HEK293 (cell line): ENCODE measurements at regions not wholly inside any gene's neighbourhood (a gene's known extent, or its start where the extent isn't known, plus 50 kb on each side); places are given as distances from the start of the nearest gene placed in this dataset.

Experiments used
- CTCF ChIA-PET: fragments of 350-600 bp; formaldehyde crosslinking; extraction: SDS; loops from one replicate; lab custom pipeline; 2021; ENCODE audit warnings: antibody characterized with exemption; lab: Yijun Ruan, JAX
- POLR2A ChIA-PET: fragments of 300-600 bp; formaldehyde crosslinking; extraction: SDS; loops from one replicate; lab custom pipeline; 2020; ENCODE audit warnings: antibody characterized with exemption, inconsistent platforms; lab: Yijun Ruan, JAX
- H3K27ac ChIP-seq: fragments of 200-500 bp; sonication (Bioruptor generic); 2 replicates; pipeline ENCODE4 v1.5.1; 2014; ENCODE audit warnings: low read depth, low read length, control low read depth, inconsistent platforms; ENCODE audit errors: extremely low read depth
- H3K36me3 ChIP-seq, 2 experiments: fragments of 200-500 bp in 1 of 2; sonication (Bioruptor generic) in 1 of 2; 1 replicate in 1 of 2; 2 replicates in 1 of 2; pipeline ENCODE4 v1.5.1; 2014 to 2017; ENCODE audit warnings: inconsistent platforms in 2 of 2, low read length in 2 of 2; ENCODE audit not compliant: control insufficient read depth in 2 of 2, insufficient read depth in 1 of 2
- H3K4me1 ChIP-seq: fragments of 200-500 bp; sonication (Bioruptor generic); 2 replicates; pipeline ENCODE4 v1.5.1; 2014; ENCODE audit warnings: mild to moderate bottlenecking, low read length, inconsistent platforms; ENCODE audit not compliant: control insufficient read depth, insufficient read depth
- H3K4me3 ChIP-seq: 2 replicates; pipeline ENCODE4 v1.5.1; 2011; ENCODE audit warnings: low read depth, mild to moderate bottlenecking, control low read depth, low read length, moderate library complexity
- H3K9me3 ChIP-seq: fragments of 200-500 bp; sonication (Bioruptor generic); 2 replicates; pipeline ENCODE4 v1.5.1; 2014; ENCODE audit warnings: low read depth, low read length, inconsistent platforms; ENCODE audit not compliant: control insufficient read depth, insufficient read depth
- GFI1B ChIP-seq: fragments of 450-650 bp; formaldehyde crosslinking; IDR thresholded peaks from 2 replicates; pipeline ENCODE4 v1.5.1; 2016; ENCODE audit warnings: missing biosample characterization, missing genetic modification characterization
- KLF16 ChIP-seq: fragments of 450-650 bp; formaldehyde crosslinking; IDR thresholded peaks from 2 replicates; pipeline ENCODE4 v1.5.1; 2017; ENCODE audit warnings: missing biosample characterization, missing genetic modification characterization
- SETDB1 ChIP-seq: IDR thresholded peaks from one replicate; pipeline ENCODE4 v1.6.1; 2017; ENCODE audit warnings: mild to moderate bottlenecking, low read length, moderate library complexity, mixed read lengths; ENCODE audit not compliant: insufficient read length
- ZNF140 ChIP-seq: fragments of 450-650 bp; formaldehyde crosslinking; IDR thresholded peaks from 2 replicates; pipeline ENCODE4 v1.5.1; 2016; ENCODE audit warnings: missing biosample characterization, missing genetic modification characterization
- ZNF175 ChIP-seq: fragments of 450-650 bp; formaldehyde crosslinking; IDR thresholded peaks from 2 replicates; pipeline ENCODE4 v1.5.1; 2016; ENCODE audit warnings: missing biosample characterization, missing genetic modification characterization
- ZNF184 ChIP-seq: fragments of 450-650 bp; IDR thresholded peaks from 2 replicates; pipeline ENCODE4 v1.5.1; 2018; ENCODE audit warnings: missing biosample characterization, mild to moderate bottlenecking, missing genetic modification characterization
- ZNF214 ChIP-seq: fragments of 450-650 bp; formaldehyde crosslinking; IDR thresholded peaks from 2 replicates; pipeline ENCODE4 v1.5.1; 2017; ENCODE audit warnings: missing biosample characterization, mild to moderate bottlenecking, missing genetic modification characterization, borderline replicate concordance
- ZNF404 ChIP-seq: fragments of 450-650 bp; formaldehyde crosslinking; IDR thresholded peaks from 2 replicates; pipeline ENCODE4 v1.5.1; 2017; ENCODE audit warnings: missing biosample characterization, missing genetic modification characterization
- ZNF514 ChIP-seq: fragments of 450-650 bp; formaldehyde crosslinking; IDR thresholded peaks from 2 replicates; pipeline ENCODE4 v1.5.1; 2016; ENCODE audit warnings: missing biosample characterization, missing genetic modification characterization
- ZNF626 ChIP-seq: fragments of 450-650 bp; sonication (Bioruptor Pico); formaldehyde crosslinking; IDR thresholded peaks from 2 replicates; pipeline ENCODE4 v1.5.1; 2018; ENCODE audit warnings: missing biosample characterization, missing genetic modification characterization, inconsistent platforms
- ZSCAN16 ChIP-seq: fragments of 450-650 bp; formaldehyde crosslinking; IDR thresholded peaks from 2 replicates; pipeline ENCODE4 v1.5.1; 2016; ENCODE audit warnings: missing biosample characterization, missing genetic modification characterization
- TF ChIP-seq, protein P1 (sequence below): fragments of 450-650 bp; formaldehyde crosslinking; IDR thresholded peaks from 2 replicates; pipeline ENCODE4 v1.5.1; 2016; ENCODE audit warnings: missing biosample characterization, missing genetic modification characterization
- TF ChIP-seq, protein P2 (sequence below): fragments of 450-650 bp; formaldehyde crosslinking; IDR thresholded peaks from 2 replicates; pipeline ENCODE4 v1.5.1; 2016; ENCODE audit warnings: missing biosample characterization, missing genetic modification characterization, low read depth
- TF ChIP-seq, protein P3 (sequence below): fragments of 450-650 bp; formaldehyde crosslinking; IDR thresholded peaks from 2 replicates; pipeline ENCODE4 v1.5.1; 2016; ENCODE audit warnings: missing biosample characterization, missing genetic modification characterization
- TF ChIP-seq, protein P4 (sequence below): fragments of 450-650 bp; formaldehyde crosslinking; IDR thresholded peaks from 2 replicates; pipeline ENCODE4 v1.5.1; 2016; ENCODE audit warnings: missing biosample characterization, missing genetic modification characterization
- TF ChIP-seq, protein P5 (sequence below): fragments of 450-650 bp; formaldehyde crosslinking; IDR thresholded peaks from 2 replicates; pipeline ENCODE4 v1.5.1; 2016; ENCODE audit warnings: missing biosample characterization, missing genetic modification characterization, low read depth
- TF ChIP-seq, protein P6 (sequence below): fragments of 450-650 bp; formaldehyde crosslinking; IDR thresholded peaks from 2 replicates; pipeline ENCODE4 v1.5.1; 2016; ENCODE audit warnings: missing biosample characterization, missing genetic modification characterization

DNA sequence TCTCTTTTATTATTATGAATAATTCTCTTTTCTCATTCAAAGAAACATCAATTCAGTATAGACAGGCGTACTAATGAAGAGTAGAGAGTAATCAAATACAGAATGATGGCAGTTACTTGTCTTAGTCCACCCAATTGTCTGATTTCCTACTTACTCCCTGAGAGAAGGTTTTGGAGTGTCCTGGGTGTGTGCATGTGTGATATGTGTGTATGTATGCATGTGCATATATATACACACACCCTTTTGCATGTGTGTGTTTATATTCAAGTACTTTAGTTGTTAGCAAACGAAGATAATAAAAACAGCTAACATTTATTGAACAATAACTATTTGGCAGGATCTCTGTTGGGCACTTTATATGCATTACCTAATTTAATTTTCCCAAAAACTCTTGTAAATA lies 63.2 kb upstream of the CCDC190 start:
- ChIA-PET POLR2A (no interaction called here), CTCF (interaction anchor here (0.9 kb wide), 1 partner anchor 9 kb away, joined by 3 read pairs; no protein-coding TSS in a partner anchor)
- TF ChIP-seq ZNF175 (tag by site-specific recombination): no peak
- TF ChIP-seq ZSCAN16 (tag by site-specific recombination): no peak
- TF ChIP-seq SETDB1: no peak
- no peak for TF ChIP-seq ZNF514
- no peak for TF ChIP-seq ZNF140
- TF ChIP-seq, protein P1, sequence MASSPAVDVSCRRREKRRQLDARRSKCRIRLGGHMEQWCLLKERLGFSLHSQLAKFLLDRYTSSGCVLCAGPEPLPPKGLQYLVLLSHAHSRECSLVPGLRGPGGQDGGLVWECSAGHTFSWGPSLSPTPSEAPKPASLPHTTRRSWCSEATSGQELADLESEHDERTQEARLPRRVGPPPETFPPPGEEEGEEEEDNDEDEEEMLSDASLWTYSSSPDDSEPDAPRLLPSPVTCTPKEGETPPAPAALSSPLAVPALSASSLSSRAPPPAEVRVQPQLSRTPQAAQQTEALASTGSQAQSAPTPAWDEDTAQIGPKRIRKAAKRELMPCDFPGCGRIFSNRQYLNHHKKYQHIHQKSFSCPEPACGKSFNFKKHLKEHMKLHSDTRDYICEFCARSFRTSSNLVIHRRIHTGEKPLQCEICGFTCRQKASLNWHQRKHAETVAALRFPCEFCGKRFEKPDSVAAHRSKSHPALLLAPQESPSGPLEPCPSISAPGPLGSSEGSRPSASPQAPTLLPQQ: no peak
- TF ChIP-seq ZNF626 (tag by site-specific recombination): no peak
- TF ChIP-seq, protein P2, sequence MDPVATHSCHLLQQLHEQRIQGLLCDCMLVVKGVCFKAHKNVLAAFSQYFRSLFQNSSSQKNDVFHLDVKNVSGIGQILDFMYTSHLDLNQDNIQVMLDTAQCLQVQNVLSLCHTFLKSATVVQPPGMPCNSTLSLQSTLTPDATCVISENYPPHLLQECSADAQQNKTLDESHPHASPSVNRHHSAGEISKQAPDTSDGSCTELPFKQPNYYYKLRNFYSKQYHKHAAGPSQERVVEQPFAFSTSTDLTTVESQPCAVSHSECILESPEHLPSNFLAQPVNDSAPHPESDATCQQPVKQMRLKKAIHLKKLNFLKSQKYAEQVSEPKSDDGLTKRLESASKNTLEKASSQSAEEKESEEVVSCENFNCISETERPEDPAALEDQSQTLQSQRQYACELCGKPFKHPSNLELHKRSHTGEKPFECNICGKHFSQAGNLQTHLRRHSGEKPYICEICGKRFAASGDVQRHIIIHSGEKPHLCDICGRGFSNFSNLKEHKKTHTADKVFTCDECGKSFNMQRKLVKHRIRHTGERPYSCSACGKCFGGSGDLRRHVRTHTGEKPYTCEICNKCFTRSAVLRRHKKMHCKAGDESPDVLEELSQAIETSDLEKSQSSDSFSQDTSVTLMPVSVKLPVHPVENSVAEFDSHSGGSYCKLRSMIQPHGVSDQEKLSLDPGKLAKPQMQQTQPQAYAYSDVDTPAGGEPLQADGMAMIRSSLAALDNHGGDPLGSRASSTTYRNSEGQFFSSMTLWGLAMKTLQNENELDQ: no peak
- no peak for TF ChIP-seq KLF16 (tag by site-specific recombination)
- TF ChIP-seq, protein P3, sequence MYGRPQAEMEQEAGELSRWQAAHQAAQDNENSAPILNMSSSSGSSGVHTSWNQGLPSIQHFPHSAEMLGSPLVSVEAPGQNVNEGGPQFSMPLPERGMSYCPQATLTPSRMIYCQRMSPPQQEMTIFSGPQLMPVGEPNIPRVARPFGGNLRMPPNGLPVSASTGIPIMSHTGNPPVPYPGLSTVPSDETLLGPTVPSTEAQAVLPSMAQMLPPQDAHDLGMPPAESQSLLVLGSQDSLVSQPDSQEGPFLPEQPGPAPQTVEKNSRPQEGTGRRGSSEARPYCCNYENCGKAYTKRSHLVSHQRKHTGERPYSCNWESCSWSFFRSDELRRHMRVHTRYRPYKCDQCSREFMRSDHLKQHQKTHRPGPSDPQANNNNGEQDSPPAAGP: no peak
- TF ChIP-seq GFI1B (tag by site-specific recombination): no peak
- no peak for TF ChIP-seq ZNF184 (tag by site-specific recombination)
- TF ChIP-seq, protein P4, sequence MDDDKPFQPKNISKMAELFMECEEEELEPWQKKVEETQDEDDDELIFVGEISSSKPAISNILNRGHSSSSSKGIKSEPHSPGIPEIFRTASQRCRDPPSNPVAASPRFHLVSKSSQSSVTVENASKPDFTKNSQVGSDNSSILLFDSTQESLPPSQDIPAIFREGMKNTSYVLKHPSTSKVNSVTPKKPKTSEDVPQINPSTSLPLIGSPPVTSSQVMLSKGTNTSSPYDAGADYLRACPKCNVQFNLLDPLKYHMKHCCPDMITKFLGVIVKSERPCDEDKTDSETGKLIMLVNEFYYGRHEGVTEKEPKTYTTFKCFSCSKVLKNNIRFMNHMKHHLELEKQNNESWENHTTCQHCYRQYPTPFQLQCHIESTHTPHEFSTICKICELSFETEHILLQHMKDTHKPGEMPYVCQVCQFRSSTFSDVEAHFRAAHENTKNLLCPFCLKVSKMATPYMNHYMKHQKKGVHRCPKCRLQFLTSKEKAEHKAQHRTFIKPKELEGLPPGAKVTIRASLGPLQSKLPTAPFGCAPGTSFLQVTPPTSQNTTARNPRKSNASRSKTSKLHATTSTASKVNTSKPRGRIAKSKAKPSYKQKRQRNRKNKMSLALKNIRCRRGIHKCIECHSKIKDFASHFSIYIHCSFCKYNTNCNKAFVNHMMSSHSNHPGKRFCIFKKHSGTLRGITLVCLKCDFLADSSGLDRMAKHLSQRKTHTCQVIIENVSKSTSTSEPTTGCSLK (tag by site-specific recombination): no peak
- TF ChIP-seq, protein P5, sequence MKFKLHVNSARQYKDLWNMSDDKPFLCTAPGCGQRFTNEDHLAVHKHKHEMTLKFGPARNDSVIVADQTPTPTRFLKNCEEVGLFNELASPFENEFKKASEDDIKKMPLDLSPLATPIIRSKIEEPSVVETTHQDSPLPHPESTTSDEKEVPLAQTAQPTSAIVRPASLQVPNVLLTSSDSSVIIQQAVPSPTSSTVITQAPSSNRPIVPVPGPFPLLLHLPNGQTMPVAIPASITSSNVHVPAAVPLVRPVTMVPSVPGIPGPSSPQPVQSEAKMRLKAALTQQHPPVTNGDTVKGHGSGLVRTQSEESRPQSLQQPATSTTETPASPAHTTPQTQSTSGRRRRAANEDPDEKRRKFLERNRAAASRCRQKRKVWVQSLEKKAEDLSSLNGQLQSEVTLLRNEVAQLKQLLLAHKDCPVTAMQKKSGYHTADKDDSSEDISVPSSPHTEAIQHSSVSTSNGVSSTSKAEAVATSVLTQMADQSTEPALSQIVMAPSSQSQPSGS (tag by site-specific recombination): no peak
- TF ChIP-seq ZNF214 (tag by site-specific recombination): no peak
- no peak for TF ChIP-seq ZNF404 (tag by site-specific recombination)
- TF ChIP-seq, protein P6, sequence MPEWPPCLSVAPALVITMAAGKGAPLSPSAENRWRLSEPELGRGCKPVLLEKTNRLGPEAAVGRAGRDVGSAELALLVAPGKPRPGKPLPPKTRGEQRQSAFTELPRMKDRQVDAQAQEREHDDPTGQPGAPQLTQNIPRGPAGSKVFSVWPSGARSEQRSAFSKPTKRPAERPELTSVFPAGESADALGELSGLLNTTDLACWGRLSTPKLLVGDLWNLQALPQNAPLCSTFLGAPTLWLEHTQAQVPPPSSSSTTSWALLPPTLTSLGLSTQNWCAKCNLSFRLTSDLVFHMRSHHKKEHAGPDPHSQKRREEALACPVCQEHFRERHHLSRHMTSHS (tag by site-specific recombination): no peak

More for the DNA sequence above, 63.2 kb upstream of the CCDC190 start:
- Histone ChIP-seq H3K36me3 (no peaks in the 10 kb centered on the region), H3K4me1 (no peaks in the 10 kb centered on the region), H3K9me3 (no peaks in the 10 kb centered on the region), H3K27ac (no peak overlapping the region), H3K4me3 (no peak overlapping the region)
